ENCODE measurements at regions not wholly inside any gene's neighbourhood (a gene's known extent, or its start where the extent isn't known, plus 50 kb on each side); places are given as distances from the start of the nearest gene placed in this dataset.

GRCh38 chr12:116365114-116365513 lies 87.6 kb upstream of the MED13L start:
- WGBS, 2 donors: 72 to 91% methylated on average over 2 of the region's 2 CpGs
- intact Hi-C loops (cut with DNase I; ENCODE audit: low total_unique reads): no loop called here
- H3K4me3 ChIP-seq (ENCODE audit: low read depth, poor library complexity, severe bottlenecking): no peak overlapping the region
- no peak for DNase-seq (ENCODE audit: low spot score in 2 of 2)
- no peak for TF ChIP-seq CTCF (IDR thresholded peaks at IDR 0.05)
- no peak for TF ChIP-seq POLR2A (IDR thresholded peaks at IDR 0.05)

GRCh38 chr12:116365606-116366455 lies 88.3 kb upstream of the MED13L start:
- 90% methylated on average over 17 of the region's 17 CpGs for WGBS, 2 donors
- DNase-seq (ENCODE audit: low spot score in 2 of 2): no peak
- intact Hi-C loops (cut with DNase I; ENCODE audit: low total_unique reads): no loop called here

GRCh38 chr12:116366456-116366776 lies 88.9 kb upstream of the MED13L start:
- DNase-seq (ENCODE audit: low spot score in 2 of 2): no peak
- TF ChIP-seq CTCF (IDR thresholded peaks at IDR 0.05) (no peak), POLR2A (IDR thresholded peaks at IDR 0.05) (no peak)
- intact Hi-C loops (cut with DNase I; ENCODE audit: low total_unique reads): no loop called here
- WGBS, 2 donors: 68 to 72% methylated on average over 9 of the region's 9 CpGs
- no peak overlapping the region for H3K4me3 ChIP-seq (ENCODE audit: low read depth, poor library complexity, severe bottlenecking)

More at GRCh38 chr12:116365606-116366455, 88.3 kb upstream of the MED13L start:
- H3K4me3 ChIP-seq (ENCODE audit: low read depth, poor library complexity, severe bottlenecking): no peak overlapping the region
- TF ChIP-seq POLR2A (IDR thresholded peaks at IDR 0.05) (no peak), CTCF (IDR thresholded peaks at IDR 0.05) (no peak)

- H3K4me3 ChIP-seq (ENCODE audit: low read depth, poor library complexity, severe bottlenecking): no peak overlapping the region
- WGBS, 2 donors: 83 to 90% methylated on average over 6 of the region's 6 CpGs
- TF ChIP-seq CTCF (IDR thresholded peaks at IDR 0.05) (no peak), POLR2A (IDR thresholded peaks at IDR 0.05) (no peak)
- DNase-seq (ENCODE audit: low spot score in 2 of 2): no peak
- intact Hi-C loops (cut with DNase I; ENCODE audit: low total_unique reads): no loop called here
Measured at GRCh38 chr12:116366824-116367223, 89.3 kb upstream of the MED13L start.

GRCh38 chr12:116368196-116369194 lies 91.0 kb upstream of the MED13L start:
- H3K4me3 ChIP-seq (ENCODE audit: low read depth, poor library complexity, severe bottlenecking): no peak overlapping the region
- no peak for TF ChIP-seq POLR2A (IDR thresholded peaks at IDR 0.05)
- TF ChIP-seq CTCF (IDR thresholded peaks at IDR 0.05): no peak
- WGBS, 2 donors: 86% methylated on average over 16 of the region's 16 CpGs
- intact Hi-C loops (cut with DNase I; ENCODE audit: low total_unique reads): no loop called here
- DNase-seq (ENCODE audit: low spot score in 2 of 2): no peak

All from lower leg skin (tissue), 4 donors.